ENCODE measurements at regions not wholly inside any gene's neighbourhood (a gene's known extent, or its start where the extent isn't known, plus 50 kb on each side); places are given as distances from the start of the nearest gene placed in this dataset.

DNA sequence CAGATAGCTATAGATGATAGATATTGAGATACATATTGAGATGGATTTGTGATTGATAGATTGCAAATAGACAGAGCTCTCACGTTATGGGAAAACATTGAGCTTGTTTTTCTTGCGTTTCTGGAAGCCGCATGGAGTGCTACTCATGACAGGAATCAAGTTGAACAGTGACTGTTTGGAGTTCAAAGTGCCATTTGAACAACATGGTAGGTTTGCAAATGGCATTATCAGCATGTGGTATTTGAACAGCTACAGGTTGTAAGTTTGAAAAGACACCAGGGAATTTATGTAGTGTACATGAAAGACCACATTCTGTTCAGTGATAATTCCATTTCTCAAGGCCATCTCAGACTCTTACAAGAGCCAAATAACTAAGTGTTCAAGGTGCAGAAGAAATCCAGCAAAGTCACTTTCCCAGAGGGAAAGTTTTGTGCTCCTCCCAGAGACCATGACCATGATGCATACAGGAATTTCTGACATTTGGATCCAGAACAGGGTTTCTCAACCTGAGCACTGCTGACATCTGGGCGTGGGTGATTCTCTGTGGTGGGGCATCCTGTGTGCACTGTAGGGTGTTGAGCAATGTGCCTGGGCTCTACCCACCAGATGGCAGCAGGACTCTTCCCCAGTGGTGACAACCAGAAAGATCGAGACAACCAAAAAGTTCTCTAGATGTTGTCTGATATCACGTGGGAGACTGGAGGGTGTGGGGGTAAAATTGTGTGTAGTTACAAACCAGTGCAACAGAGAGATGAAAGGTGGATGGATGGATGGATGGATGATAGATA lies 399.1 kb upstream of the AMELY start:
- Histone ChIP-seq H3K4me3 (ENCODE audit: low read depth, low read length) (no peak overlapping the region), H3K27ac (ENCODE audit: low read depth, low read length) (no peak overlapping the region), H3K9me3 (ENCODE audit: control insufficient read depth, insufficient read depth, low read length) (no peaks in the 10 kb centered on the region), H3K27me3 (ENCODE audit: control insufficient read depth, insufficient read depth, low read length) (no peaks in the 10 kb centered on the region)
- DNase-seq (ENCODE audit: low read depth, low spot score): no peak
- ChIA-PET POLR2A (no interaction called here), CTCF (no interaction called here)
- TF ChIP-seq, protein P1, sequence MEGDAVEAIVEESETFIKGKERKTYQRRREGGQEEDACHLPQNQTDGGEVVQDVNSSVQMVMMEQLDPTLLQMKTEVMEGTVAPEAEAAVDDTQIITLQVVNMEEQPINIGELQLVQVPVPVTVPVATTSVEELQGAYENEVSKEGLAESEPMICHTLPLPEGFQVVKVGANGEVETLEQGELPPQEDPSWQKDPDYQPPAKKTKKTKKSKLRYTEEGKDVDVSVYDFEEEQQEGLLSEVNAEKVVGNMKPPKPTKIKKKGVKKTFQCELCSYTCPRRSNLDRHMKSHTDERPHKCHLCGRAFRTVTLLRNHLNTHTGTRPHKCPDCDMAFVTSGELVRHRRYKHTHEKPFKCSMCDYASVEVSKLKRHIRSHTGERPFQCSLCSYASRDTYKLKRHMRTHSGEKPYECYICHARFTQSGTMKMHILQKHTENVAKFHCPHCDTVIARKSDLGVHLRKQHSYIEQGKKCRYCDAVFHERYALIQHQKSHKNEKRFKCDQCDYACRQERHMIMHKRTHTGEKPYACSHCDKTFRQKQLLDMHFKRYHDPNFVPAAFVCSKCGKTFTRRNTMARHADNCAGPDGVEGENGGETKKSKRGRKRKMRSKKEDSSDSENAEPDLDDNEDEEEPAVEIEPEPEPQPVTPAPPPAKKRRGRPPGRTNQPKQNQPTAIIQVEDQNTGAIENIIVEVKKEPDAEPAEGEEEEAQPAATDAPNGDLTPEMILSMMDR (IDR thresholded peaks at IDR 0.05; ENCODE audit: low read depth, low read length): no peak

- no peaks in the 10 kb centered on the region for H3K9me3 ChIP-seq (ENCODE audit: control insufficient read depth, insufficient read depth, low read length)
- H3K27ac ChIP-seq (ENCODE audit: low read depth, low read length): no peak overlapping the region
- DNase-seq (ENCODE audit: low read depth, low spot score): no peak
- TF ChIP-seq, protein P1 (IDR thresholded peaks at IDR 0.05; ENCODE audit: low read depth, low read length): no peak
- CTCF ChIA-PET: no interaction called here
- POLR2A ChIA-PET: no interaction called here
- H3K27me3 ChIP-seq (ENCODE audit: control insufficient read depth, insufficient read depth, low read length): no peaks in the 10 kb centered on the region
- H3K4me3 ChIP-seq (ENCODE audit: low read depth, low read length): no peak overlapping the region
These were observed 397.3 kb upstream of the AMELY start for GRCh38 chrY:7308816-7309215.

DNA sequence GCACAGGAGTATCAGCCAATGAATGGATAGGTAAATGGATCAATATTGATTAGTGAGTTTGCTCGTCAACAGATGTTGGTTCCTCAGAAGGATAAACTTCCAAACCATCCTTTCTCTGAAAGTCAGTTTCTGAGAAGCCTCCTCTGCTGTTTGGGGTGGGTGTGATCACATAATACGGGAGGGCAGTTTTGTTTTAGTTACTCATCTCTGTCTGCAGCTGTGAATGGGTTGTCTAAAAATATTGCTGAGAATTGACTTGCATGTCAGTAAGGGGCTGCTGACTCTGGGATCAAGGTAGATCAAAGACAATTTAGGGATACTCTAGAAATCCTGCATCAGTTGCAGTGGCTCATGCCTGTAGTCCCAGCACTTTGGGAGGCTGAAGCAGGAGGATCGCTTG lies 390.8 kb upstream of the AMELY start:
- POLR2A ChIA-PET: no interaction called here
- Histone ChIP-seq H3K27me3 (ENCODE audit: control insufficient read depth, insufficient read depth, low read length) (no peaks in the 10 kb centered on the region), H3K4me3 (ENCODE audit: low read depth, low read length) (no peak overlapping the region), H3K27ac (ENCODE audit: low read depth, low read length) (no peak overlapping the region), H3K9me3 (ENCODE audit: control insufficient read depth, insufficient read depth, low read length) (no peaks in the 10 kb centered on the region)
- CTCF ChIA-PET: no interaction called here
- TF ChIP-seq, protein P1 (IDR thresholded peaks at IDR 0.05; ENCODE audit: low read depth, low read length): no peak
- DNase-seq (ENCODE audit: low read depth, low spot score): no peak

DNA sequence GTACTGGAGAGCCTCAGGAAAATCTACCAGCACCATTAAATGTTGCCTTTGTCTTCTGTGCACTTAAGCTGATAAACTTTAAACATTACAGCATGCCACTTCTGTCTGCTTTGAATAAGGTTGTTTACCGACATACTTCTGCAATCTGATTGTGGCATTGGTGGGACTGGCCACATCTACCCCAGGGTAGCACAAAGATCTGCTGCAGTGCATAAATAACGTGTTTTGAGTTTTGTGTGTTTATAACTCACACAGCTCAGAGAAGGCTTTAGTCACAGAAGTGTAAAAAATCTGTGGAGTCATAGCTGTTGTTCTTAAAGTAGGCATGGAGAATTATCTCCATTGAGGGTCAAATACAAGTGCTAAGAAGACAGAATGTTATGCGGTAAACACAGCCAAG lies 388.4 kb upstream of the AMELY start:
- Histone ChIP-seq H3K4me3 (ENCODE audit: low read depth, low read length) (no peak overlapping the region), H3K9me3 (ENCODE audit: control insufficient read depth, insufficient read depth, low read length) (no peaks in the 10 kb centered on the region), H3K27me3 (ENCODE audit: control insufficient read depth, insufficient read depth, low read length) (no peaks in the 10 kb centered on the region), H3K27ac (ENCODE audit: low read depth, low read length) (no peak overlapping the region)
- ChIA-PET POLR2A (no interaction called here), CTCF (no interaction called here)
- no peak for DNase-seq (ENCODE audit: low read depth, low spot score)
- TF ChIP-seq, protein P1 (IDR thresholded peaks at IDR 0.05; ENCODE audit: low read depth, low read length): no peak

DNA sequence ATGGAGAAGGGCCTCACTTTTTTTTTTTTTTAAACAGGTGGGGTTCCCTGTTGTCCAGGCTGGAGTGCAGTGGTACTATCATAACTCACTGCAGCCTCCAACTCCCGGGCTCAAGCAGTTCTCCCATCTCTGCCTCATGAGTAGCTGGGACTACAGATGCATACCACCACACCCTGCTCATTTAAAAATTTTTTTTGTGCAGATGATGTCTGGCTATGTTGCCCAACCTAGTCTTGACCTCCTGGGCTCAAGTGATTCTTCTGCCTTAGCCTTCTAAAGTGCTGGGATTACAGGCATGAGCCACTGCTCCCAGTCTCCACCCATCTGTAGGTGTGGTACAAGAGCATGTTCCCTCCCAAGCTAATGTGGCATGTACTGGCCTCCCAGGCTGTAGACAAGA lies 380.6 kb upstream of the AMELY start:
- H3K4me3 ChIP-seq (ENCODE audit: low read depth, low read length): no peak overlapping the region
- H3K9me3 ChIP-seq (ENCODE audit: control insufficient read depth, insufficient read depth, low read length): no peaks in the 10 kb centered on the region
- H3K27ac ChIP-seq (ENCODE audit: low read depth, low read length): no peak overlapping the region
- no peak for DNase-seq (ENCODE audit: low read depth, low spot score)
- CTCF ChIA-PET: no interaction called here
- TF ChIP-seq, protein P1 (IDR thresholded peaks at IDR 0.05; ENCODE audit: low read depth, low read length): no peak
- H3K27me3 ChIP-seq (ENCODE audit: control insufficient read depth, insufficient read depth, low read length): no peaks in the 10 kb centered on the region
- POLR2A ChIA-PET: no interaction called here
